ENCODE measurements at regions not wholly inside any gene's neighbourhood (a gene's known extent, or its start where the extent isn't known, plus 50 kb on each side); places are given as distances from the start of the nearest gene placed in this dataset.

DNA sequence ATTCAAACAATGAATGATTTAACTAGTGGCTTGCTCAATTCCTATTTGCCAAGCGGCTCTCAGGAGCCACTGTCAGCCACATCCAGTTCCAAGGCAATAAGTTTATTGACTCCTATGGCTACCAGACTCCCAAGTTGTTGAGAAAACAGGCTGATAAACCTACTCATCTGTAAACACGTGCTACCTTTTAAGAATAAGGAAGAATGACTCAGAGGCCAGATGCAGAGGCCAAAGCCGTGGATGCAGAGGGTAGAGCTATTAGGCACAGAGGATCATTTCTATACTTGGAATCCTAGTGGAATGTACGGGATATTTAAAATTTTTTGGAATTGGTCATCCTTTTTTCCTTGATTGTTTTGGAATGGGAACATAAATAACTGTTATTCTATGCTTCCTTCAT lies 1921.1 kb downstream of the OLFM4 start:
- Histone ChIP-seq H3K27ac (ENCODE audit: low read depth in 2 of 2, low read length in 2 of 2) (no peak overlapping the region), H3K36me3 (ENCODE audit: control insufficient read depth in 2 of 3, insufficient read depth in 3 of 3, low read length in 3 of 3) (no peaks in the 10 kb centered on the region), H3K4me3 (ENCODE audit: low read length in 3 of 3) (no peak overlapping the region), H3K4me1 (ENCODE audit: control insufficient read depth in 2 of 3, insufficient read depth in 2 of 3, low read depth in 1 of 3, low read length in 3 of 3) (no peaks in the 10 kb centered on the region), H3K9ac (ENCODE audit: low read length in 3 of 3) (no peak overlapping the region), H3K9me3 (ENCODE audit: control insufficient read depth in 2 of 3, insufficient read depth in 1 of 3, low read length in 3 of 3) (no peaks in the 10 kb centered on the region), H3K27me3 (ENCODE audit: control insufficient read depth, insufficient read depth, low read length) (no peaks in the 10 kb centered on the region)
- intact Hi-C loops (cut with DNase I), result no loop called here
- DNase-seq (no peak), FAIRE-seq (no peak)
- TF ChIP-seq, protein P1, sequence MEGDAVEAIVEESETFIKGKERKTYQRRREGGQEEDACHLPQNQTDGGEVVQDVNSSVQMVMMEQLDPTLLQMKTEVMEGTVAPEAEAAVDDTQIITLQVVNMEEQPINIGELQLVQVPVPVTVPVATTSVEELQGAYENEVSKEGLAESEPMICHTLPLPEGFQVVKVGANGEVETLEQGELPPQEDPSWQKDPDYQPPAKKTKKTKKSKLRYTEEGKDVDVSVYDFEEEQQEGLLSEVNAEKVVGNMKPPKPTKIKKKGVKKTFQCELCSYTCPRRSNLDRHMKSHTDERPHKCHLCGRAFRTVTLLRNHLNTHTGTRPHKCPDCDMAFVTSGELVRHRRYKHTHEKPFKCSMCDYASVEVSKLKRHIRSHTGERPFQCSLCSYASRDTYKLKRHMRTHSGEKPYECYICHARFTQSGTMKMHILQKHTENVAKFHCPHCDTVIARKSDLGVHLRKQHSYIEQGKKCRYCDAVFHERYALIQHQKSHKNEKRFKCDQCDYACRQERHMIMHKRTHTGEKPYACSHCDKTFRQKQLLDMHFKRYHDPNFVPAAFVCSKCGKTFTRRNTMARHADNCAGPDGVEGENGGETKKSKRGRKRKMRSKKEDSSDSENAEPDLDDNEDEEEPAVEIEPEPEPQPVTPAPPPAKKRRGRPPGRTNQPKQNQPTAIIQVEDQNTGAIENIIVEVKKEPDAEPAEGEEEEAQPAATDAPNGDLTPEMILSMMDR (IDR thresholded peaks at IDR 0.05; ENCODE audit: borderline replicate concordance, extremely low read depth, insufficient read depth), result no peak

DNA sequence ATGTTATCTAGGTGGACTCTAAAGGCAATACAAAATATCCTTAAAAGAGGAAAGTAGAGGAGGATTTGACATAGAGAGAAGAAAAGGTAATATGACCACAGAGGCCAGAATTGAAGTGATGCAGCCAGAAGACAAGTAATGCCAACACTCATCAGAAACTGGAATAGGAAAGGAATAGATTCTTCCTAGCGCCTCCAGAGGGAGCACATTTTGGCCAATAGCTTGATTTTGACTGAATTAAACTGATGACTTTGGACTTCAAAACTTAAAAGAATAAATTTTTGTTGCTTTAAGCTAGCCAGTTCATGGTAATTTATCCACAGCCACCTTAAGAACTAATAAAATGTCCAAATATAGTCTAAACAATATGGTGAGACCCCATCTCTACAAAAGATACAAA lies 1921.9 kb downstream of the OLFM4 start:
- intact Hi-C loops (cut with DNase I), result no loop called here
- H3K9ac ChIP-seq (ENCODE audit: low read length in 3 of 3), result no peak overlapping the region
- TF ChIP-seq, protein P1 (IDR thresholded peaks at IDR 0.05; ENCODE audit: borderline replicate concordance, extremely low read depth, insufficient read depth), result no peak
- no peaks in the 10 kb centered on the region for H3K4me1 ChIP-seq (ENCODE audit: control insufficient read depth in 2 of 3, insufficient read depth in 2 of 3, low read depth in 1 of 3, low read length in 3 of 3)
- DNase-seq (no peak), FAIRE-seq (no peak)
- H3K9me3 ChIP-seq (ENCODE audit: control insufficient read depth in 2 of 3, insufficient read depth in 1 of 3, low read length in 3 of 3), result no peaks in the 10 kb centered on the region
- no peaks in the 10 kb centered on the region for H3K27me3 ChIP-seq (ENCODE audit: control insufficient read depth, insufficient read depth, low read length)
- H3K4me3 ChIP-seq (ENCODE audit: low read length in 3 of 3), result no peak overlapping the region
- H3K27ac ChIP-seq (ENCODE audit: low read depth in 2 of 2, low read length in 2 of 2), result no peak overlapping the region
- no peaks in the 10 kb centered on the region for H3K36me3 ChIP-seq (ENCODE audit: control insufficient read depth in 2 of 3, insufficient read depth in 3 of 3, low read length in 3 of 3)

- Histone ChIP-seq H3K27me3 (ENCODE audit: control insufficient read depth, insufficient read depth, low read length) (no peaks in the 10 kb centered on the region), H3K27ac (ENCODE audit: low read depth in 2 of 2, low read length in 2 of 2) (no peak overlapping the region), H3K4me3 (ENCODE audit: low read length in 3 of 3) (no peak overlapping the region), H3K4me1 (ENCODE audit: control insufficient read depth in 2 of 3, insufficient read depth in 2 of 3, low read depth in 1 of 3, low read length in 3 of 3) (no peaks in the 10 kb centered on the region), H3K9ac (ENCODE audit: low read length in 3 of 3) (no peak overlapping the region), H3K9me3 (ENCODE audit: control insufficient read depth in 2 of 3, insufficient read depth in 1 of 3, low read length in 3 of 3) (no peaks in the 10 kb centered on the region), H3K36me3 (ENCODE audit: control insufficient read depth in 2 of 3, insufficient read depth in 3 of 3, low read length in 3 of 3) (no peaks in the 10 kb centered on the region)
- DNase-seq (no peak), FAIRE-seq (no peak)
- intact Hi-C loops (cut with DNase I), result no loop called here
- TF ChIP-seq, protein P1 (IDR thresholded peaks at IDR 0.05; ENCODE audit: borderline replicate concordance, extremely low read depth, insufficient read depth), result no peak
Measured at GRCh38 chr13:54953786-54954185, 1925.2 kb downstream of the OLFM4 start.

DNA sequence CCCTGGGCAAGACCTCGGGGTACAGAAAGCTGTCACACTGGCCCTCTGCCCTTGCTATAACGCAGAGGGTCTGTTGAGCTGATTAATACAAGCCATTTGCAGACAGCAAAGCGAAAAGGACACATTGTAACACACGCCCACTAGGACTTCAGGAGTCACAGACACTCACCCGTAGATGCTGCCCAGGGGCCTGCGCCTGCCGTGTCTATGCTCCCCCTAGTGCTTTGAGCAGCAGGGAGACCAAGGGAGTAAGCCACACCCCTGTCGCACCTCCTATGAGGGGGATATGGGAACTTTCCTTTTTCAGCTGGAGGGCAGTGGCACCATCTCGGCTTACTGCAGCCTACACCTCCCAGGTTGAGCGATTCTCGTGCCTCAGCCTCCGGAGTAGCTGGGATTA lies 1930.2 kb downstream of the OLFM4 start:
- DNase-seq, result no peak
- Histone ChIP-seq H3K4me1 (ENCODE audit: control insufficient read depth in 2 of 3, insufficient read depth in 2 of 3, low read depth in 1 of 3, low read length in 3 of 3) (no peaks in the 10 kb centered on the region), H3K27ac (ENCODE audit: low read depth in 2 of 2, low read length in 2 of 2) (no peak overlapping the region), H3K9me3 (ENCODE audit: control insufficient read depth in 2 of 3, insufficient read depth in 1 of 3, low read length in 3 of 3) (no peaks in the 10 kb centered on the region), H3K36me3 (ENCODE audit: control insufficient read depth in 2 of 3, insufficient read depth in 3 of 3, low read length in 3 of 3) (no peaks in the 10 kb centered on the region), H3K4me3 (ENCODE audit: low read length in 3 of 3) (no peak overlapping the region), H3K9ac (ENCODE audit: low read length in 3 of 3) (no peak overlapping the region), H3K27me3 (ENCODE audit: control insufficient read depth, insufficient read depth, low read length) (no peaks in the 10 kb centered on the region)
- TF ChIP-seq, protein P1 (IDR thresholded peaks at IDR 0.05; ENCODE audit: borderline replicate concordance, extremely low read depth, insufficient read depth), result no peak
- no peak for FAIRE-seq
- intact Hi-C loops (cut with DNase I), result no loop called here

Data from kidney (tissue), 13 donors.